HuH-7.5 (cell line): ENCODE measurements at regions not wholly inside any gene's neighbourhood (a gene's known extent, or its start where the extent isn't known, plus 50 kb on each side); places are given as distances from the start of the nearest gene placed in this dataset.
"Not testable (repeated sequence)": the region's sequence is repeated elsewhere in the genome, so short reads cannot be mapped to it uniquely, and the experiment has no call there.

Experiments used
- DNase-seq: peaks from one replicate; pipeline ENCODE4 v3.0.0; 2011; ENCODE audit warnings: low spot score

DNA sequence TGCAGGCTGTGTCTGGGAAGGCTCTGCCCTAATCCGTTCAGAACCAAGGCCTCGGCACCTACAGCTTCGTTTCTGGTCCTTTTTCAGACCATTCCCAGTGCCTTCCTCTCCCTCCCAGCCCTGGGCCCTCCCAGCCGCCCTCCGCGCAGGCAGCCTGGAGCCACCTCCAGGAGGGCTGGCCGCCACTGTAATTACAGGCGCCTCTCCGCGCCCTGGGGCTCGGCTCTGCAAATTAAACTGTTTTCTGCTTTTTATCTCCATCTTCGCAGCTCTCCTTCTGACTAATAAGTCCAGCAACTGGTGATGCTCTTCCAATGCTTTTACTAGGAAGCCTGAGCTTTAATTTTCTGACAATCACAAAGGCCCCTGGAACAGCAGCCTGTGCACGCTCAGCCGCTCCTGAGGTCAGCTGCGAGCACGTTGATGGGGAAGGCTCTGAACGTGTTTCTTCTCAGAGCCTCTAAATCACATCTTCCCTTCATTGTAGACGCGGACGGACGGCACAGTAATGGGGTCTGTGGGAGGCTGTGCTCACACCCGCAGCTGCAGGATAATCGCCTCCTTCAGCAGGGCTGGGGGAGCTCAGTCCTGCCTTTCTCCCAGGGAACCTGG is 194.6 kb downstream of the DLL1 start:
- DNase-seq = no peak

DNA sequence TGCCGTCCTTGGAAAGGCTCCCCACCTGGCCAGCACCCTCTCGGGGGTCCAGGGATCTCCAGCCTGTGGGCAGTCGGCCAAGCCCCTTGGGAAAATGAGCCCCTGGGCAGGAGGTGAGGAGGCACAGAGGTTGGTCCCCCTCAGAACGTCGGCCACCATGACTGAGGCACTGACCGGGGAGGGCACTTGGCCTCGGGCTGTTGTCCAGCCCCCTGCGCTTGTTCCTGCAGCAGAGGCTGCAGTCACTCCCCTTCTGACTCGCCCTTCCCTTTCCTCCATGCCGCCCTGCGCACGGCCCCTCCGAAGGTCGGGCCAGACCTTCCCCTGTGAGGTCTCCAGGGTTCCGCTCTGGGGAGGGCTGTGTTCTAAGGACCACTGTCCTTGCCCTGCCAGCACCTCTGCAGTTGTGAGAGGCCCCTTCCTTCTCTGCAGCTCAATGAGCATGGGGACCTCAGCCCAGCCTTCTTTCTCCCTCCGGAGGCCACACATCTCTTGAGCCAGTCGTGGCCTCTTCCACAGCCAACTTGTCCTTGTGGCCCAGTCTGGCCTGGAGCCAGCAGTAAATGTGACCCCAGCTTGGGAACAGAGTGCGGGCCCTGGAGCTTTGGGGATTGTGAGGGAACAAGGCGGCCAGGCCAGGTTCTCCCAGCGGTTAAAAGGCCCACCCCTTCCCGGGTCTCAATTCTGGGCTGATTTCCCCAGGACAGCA is 195.5 kb downstream of the DLL1 start:
- DNase-seq = no peak

DNA sequence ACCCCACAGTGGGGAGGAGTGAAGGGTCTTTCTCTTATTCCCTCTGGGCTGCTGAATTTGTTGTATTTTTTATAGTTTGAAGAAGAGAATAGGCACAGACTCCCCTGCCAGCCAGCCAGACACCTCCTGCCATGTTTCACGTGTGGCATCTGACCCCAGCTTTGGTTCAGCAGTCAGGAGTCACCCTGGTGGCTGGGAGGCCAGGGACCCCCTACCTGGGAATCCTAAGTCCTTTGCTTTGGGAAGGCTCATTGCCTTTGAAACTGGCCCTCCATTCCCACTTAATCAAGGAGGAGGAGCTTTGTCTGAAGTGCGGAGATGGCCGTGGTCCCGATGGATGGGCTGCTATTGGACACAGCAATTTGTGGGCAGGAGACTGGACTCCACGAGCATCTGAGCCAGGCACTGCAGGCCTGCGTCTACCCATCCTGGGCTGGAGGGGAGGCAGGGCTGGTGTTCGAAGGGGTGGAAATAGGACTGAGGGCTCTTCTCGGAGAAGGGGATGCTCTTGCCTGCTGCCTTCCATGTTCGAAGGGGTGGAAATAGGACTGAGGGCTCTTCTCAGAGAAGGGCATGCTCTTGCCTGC is 196.1 kb downstream of the DLL1 start:
- DNase-seq = no peak

DNA sequence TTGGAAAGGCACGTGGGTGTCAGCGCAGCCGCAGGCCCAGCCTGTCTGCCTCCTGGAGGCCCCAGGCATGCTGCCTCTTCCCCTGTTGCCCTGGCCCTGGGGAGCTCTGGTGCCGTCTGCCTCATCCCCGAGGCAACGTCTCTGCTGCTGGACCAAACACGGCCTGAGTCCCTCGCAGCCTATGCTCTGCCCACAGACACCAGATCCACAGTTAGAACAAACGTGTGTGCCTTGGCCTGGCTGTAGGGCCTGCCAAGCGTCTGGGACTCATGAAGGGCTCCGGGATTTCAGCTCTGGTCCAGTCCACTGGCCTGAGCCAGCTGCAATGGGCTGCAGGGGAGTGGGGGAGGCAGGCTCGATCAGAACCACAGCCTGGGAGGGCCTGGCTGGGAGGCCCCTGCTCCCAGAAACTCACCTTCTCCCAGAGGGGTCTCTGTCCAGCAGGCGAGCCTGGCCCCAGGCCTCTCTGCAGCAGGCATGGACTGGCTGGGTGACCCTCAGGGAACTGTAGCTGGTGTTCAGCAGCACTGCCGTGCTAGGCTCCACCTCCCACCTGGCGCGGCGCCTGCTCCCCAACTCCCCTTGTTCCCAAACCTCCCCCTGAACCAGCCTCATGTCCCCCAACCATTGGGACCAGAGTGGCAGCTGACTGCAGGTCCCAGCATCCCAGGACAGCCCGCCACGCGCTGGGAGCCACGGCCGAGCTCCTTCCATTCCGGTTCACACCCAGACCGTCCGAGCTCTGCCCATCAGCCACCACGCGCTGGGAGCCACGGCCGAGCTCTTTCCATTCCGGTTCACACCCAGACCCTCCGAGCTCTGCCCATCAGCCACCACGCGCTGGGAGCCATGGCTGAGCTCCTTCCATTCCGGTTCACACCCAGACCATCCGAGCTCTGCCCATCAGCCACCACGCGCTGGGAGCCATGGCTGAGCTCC is 197.0 kb downstream of the DLL1 start:
- no peak for DNase-seq

DNA sequence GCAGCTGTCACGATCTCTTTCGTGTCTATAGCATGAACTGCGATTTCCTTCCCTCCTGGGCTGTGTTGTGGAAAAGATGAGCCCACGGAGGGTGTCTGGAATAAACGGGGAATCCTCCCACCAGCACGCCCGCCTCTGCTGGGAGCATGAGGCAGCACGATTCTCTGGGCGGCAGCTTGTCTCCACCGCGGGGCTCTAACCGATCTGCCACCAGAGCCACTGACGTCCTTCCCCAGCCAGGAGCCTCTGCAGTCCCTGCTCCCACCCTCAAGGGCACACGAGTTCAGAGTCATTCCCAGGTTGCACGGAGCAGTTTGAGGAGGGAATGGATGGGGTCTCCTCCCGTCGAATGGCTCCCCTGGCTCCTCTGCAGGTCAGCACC is 197.6 kb downstream of the DLL1 start:
- DNase-seq = no peak

DNA sequence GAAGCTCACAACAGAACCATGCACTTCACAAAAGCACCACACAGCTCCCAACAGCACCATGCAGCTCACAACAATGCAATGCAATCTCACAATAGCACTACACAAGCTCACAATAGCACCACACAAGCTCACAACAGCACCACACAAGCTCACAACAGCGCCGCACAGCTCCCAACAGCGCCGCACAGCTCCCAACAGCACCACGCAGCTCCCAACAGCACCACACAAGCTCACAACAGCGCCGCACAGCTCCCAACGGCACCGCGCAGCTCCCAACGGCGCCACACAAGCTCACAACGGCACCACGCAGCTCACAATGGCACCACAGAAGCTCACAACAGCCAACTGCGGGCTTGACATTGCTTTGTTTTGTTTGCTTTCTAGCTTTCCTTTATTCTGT is 198.1 kb downstream of the DLL1 start:
- no peak for DNase-seq

DNA sequence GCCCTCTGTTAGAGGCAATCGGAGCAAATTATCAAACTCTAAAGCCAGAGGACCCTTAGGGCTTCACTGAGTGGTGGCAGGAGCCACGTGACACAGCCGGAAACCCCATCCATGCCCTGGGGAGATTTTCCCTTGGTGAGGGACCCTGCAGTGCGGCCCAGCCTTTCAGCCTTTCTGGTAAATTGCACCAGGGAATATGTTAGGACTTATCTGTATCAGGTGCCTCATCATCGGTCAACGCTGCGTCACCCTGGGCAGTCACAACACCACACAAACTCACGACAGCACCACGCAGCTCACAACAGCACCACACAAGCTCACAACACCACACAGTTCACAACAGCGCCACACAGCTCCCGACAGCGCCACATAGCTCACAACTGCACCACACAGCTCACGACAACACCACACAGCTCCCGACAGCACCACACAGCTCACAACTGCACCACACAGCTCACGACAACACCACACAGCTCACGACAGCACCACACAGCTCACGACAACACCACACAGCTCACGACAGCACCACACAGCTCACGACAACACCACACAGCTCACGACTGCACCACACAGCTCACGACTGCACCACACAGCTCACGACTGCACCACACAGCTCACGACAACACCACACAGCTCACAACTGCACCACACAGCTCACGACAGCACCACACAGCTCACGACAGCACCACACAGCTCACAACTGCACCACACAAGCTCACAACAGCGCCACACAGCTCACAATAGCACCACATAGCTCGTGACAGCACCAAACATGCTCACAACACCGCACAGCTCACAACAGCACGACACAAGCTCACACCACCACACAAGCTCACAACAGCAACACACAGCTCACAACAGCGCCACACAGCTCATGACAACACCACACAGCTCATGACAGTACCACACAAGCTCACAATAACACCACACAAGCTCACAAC is 199.0 kb downstream of the DLL1 start:
- no peak for DNase-seq

DNA sequence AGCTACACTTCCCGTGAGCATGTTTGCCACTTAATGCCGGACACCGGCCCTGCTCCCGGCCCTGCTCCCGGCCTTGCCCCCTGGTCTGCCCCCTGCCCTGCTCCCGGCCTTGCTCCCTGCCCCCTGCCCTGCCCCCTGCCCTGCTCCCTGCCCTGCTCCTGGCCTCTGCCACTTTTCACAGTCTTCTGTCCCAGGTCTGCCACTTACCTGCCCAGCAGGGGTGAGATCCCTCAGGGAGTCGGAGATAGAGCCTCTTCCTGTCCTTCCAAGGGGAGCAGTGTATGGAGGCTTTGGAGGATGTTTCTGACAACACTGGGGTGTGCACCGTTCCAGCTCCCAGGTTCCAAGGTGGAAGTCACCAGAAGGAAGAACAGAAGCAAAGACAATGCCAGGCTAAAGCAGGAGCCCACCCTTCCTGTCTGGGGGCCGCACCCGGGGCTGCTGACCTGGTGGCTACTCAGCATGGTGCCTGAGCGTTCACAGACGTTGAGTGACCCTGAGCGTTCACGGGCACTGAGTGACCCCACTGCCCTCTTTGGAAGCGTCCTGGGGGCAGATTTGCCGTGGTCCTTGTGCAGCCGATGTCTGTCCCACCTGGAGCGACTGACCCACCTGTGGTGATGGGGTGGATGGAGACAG is 199.8 kb downstream of the DLL1 start:
- DNase-seq = no peak

DNA sequence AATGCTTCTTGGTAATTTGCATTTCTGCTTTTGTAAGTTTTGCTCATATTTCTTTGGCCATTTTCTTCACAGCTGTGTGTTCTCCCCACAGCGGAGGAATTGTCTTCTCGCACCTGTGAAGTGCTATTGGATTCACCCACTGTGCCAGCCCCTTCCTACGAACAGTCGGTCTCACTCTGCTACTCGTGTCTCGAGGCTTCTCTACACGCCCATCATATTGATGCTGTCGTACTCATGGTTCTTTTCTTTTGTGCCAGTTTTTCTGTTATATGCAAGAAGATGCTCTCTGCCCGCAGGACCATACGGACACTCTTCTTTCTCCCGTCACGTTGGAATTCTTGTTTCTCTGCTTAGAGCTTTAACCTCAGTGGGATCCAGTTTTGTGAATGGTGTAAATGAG is 200.3 kb downstream of the DLL1 start:
- no peak for DNase-seq

DNA sequence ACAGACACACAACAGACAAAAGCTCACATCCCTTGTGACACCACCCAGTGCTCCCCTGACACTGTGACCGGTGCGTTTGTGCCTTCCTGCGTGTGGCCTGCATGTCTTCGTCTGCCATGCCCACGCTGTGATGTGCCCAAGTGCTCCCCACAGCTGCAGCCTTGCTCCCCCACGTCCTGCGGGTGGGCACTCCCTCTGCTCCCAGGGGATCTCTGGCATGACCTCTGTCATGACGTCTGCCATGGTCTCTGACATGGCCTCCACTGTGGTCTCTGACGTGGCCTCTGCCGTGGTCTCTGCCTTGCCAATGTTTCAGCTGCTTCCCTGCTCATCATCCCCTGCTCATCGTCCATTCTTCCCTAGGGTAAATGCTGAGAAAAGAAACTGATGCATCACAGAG is 200.9 kb downstream of the DLL1 start:
- no peak for DNase-seq

DNA sequence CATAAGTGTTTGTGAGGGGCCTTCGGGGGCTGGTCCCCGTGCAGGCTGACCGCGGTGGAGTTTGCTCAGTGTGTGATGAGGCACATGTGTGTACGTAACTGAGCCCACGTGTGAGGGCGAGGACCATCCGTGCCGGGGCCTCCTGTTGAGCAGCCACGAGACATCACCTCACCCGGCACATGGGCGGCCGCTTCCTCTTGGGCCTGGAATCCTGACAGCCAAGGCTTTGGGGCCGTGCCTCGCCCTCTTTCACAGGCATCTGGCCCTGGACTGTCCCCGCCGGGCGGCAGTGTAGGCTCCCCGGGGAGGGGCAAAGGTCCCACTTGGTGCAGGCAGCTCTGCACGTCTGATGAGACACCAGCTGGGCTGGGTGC is 202.3 kb downstream of the DLL1 start:
- DNase-seq = no peak

DNA sequence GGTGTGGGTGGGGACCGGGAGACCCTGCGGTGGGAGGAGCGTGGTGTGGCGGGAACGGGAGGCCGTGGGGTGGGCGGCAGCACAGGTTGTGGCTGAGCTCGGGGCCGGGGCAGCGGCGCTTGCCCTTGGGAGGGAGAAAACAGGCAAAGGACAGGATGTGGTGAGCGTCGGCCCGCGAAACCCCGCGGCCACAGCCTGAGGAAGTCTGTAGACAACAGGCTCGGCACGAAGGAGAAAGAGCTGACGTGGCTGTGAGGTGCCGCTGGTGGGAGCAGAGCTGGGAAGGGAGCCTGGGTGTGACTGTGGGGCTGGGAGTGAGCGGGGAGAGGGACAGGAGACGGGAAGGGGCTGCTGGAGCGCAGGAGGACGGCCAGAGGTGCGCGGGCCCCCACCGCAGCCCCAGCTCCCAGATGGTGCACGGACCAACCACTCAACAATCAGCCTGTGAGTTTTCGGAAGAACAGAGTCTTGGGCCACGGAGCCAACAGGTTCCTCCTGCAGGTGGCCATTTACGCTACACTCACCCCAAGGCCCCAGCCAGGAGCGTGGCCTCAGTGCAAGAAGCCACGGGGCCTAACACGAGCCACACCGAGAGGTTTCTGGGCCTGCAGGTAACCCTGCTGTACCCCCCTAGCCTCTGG is 202.8 kb downstream of the DLL1 start:
- no peak for DNase-seq

DNA sequence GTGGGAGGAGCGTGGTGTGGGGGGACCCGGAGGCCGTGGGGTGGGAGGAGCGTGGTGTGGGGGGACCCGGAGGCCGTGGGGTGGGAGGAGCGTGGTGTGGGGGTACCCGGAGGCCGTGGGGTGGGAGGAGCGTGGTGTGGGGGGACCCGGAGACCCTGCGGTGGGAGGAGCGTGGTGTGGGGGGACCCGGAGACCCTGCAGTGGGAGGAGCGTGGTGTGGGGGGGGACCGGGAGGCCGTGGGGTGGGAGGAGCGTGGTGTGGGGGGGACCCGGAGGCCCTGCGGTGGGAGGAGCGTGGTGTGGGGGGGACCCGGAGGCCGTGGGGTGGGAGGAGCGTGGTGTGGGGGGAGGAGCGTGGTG is 203.5 kb downstream of the DLL1 start:
- not testable (repeated sequence) for DNase-seq

DNA sequence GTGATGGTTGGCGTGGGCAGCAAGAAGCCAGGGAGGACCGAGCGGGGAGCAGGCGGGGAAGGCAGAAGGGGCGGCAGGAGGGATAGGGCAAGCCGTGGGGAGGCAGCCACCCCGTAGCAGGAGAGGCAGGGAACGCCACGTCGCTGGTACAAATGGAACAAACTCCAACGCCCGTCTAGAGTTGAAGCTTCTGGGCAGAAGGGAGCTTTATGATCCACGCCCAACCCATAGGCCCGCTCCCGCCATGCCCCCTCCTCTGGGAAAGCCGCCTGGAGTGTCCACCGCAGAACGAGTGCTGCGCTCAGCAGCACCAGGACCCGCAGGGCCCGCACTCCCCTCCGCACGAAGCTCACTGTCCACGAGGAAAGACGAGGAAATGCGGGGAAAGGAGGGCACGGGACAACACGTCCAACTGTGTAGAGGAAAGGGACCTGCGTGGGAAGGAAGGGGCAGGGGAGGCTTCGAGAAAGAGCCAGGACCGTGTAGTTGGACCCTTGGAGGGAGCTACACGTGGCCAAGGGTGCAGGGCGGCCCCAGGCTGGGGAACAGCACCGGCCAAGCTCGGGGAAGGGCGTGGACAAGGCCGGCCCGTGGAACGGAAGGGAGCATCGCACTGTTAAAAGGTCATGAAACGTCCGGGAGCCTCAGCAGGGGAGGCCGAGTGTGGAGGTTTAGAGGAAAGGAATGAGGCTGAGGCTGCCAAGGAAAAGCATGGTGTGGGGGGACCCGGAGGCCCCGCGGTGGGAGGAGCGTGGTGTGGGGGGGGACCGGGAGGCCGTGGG is 204.0 kb downstream of the DLL1 start:
- no peak for DNase-seq

DNA sequence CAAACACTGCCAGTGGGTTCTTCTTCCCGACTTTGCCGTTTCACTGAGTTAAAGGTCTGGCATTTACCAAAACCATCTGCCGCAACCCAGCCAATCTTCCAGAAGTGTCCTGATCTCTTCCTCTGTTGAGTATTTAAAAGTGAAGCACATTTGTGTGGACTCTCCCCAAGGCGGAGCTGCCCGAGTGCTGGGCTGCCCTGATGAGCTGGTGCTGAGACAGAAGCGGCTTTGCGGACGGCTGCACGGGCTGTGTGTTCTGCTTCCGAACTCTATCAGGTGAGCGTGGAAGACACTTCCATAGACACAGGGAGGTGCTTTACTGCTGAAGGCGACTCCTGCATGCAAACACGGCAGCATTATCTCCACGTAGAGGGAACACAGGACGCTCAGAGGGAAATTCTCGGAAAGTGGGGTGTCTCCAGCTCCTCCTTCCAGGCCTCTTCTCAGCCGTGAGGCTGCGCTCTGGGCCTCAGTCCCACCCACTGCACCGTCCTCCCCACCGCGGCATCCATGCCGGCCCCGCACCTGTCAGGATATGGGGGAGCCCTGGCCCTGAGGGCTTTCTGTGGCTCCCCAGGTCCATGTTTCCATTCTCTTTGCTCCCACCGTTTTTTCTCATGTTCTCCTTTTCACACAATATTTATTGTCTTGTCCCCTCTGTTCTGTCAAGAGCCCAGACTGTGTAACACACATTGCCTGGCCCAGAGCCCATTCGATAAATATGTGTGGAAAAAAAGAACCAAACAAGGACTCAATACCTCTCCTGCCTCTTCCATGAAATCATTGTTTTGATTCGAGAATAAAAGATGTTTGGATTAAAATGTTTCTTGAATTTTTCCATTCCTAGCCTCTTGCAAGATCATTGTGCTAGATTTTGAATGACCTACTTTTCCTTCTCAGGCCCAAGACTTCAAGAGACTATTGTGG is 205.1 kb downstream of the DLL1 start:
- DNase-seq = no peak

DNA sequence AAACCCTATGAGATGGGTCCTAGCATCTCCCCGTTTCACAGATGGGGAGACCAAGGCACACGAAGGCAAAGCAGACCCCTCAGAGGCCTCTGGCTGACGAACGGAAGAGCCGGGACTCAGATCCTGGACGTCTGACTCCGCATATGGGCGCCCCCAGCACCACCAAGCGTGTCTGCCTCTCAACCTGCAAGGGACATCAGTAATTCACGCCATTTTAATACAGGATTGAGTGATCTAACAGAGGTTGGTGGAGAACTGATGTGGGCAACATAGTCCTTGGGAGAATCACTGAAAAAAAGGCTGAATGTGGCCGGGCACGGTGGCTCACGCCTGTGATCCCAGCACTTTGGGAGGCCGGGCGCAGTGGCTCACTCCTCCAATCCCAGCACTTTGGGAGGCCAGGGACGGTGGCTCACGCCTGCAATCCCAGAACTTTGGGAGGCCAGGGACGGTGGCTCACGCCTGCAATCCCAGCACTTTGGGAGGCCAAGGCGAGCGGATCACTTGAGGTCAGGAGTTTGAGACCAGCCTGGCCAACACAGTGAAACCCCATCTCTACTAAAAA is 206.6 kb downstream of the DLL1 start:
- no peak for DNase-seq

DNA sequence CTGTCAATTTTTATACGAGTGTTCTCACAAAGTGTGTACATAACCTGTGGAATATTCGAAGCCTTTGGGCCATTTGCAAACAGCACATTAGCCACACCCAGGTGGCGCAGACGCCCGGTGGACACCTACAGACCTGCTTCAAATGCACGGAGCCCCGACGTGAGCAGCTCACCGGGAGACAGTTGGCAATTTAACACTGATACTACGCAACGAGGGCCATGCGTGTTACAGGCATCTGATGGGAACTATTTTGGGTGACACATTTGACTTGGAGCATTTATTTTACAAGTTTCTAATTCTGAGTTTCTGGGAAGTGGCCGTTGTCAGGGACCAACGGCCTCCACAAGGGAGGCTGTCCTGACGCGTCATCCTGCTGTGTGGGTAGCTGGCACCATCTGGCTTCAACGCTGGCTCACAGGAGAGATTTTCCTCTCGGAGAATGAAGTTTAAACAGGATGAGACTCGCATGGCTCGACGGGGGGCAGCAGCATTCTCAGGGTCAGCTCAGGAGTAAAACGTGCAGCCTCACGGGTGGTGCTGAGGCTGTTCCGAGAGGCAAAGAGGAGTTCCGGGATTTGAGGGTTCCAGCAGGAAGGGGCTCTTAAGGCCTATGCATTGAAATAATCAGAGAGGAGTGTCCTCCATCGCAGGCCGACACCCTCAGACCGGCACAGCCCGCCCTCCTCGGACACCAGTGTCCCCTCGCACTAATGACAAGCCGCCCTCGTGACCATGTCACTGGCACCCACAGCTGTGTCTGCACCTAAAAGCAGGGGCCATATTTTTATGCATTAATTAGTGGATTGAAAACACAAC is 207.4 kb downstream of the DLL1 start:
- no peak for DNase-seq
